ENCODE measurements at regions not wholly inside any gene's neighbourhood (a gene's known extent, or its start where the extent isn't known, plus 50 kb on each side); places are given as distances from the start of the nearest gene placed in this dataset.

- H3K27ac ChIP-seq = no peak overlapping the region
- no peak for TF ChIP-seq CTCF (conservative IDR thresholded peaks at IDR 0.05)
These were observed 201.2 kb upstream of the RPL38 start for GRCh38 chr17:74002241-74002640.

GRCh38 chr17:74004056-74004455 lies 199.4 kb upstream of the RPL38 start:
- TF ChIP-seq CTCF (conservative IDR thresholded peaks at IDR 0.05) = no peak
- H3K27ac ChIP-seq = no peak overlapping the region

- no peak overlapping the region for H3K27ac ChIP-seq
- no peak for TF ChIP-seq CTCF (conservative IDR thresholded peaks at IDR 0.05)
These were observed 197.7 kb upstream of the RPL38 start for GRCh38 chr17:74005790-74006189.

GRCh38 chr17:74006371-74006770 lies 197.1 kb upstream of the RPL38 start:
- TF ChIP-seq CTCF (conservative IDR thresholded peaks at IDR 0.05) = no peak
- H3K27ac ChIP-seq = no peak overlapping the region

- no peak; the same call in 1 of the 2 replicates for TF ChIP-seq CTCF (conservative IDR thresholded peaks at IDR 0.05)
- no peak overlapping the region for H3K27ac ChIP-seq
These were observed 195.3 kb upstream of the RPL38 start for GRCh38 chr17:74008196-74008595.

- TF ChIP-seq CTCF (conservative IDR thresholded peaks at IDR 0.05) = no peak
- no peak overlapping the region for H3K27ac ChIP-seq
These were observed 194.3 kb upstream of the RPL38 start for GRCh38 chr17:74009056-74009625.

- TF ChIP-seq CTCF (conservative IDR thresholded peaks at IDR 0.05) = no peak
- H3K27ac ChIP-seq = no peak overlapping the region
These were observed 192.6 kb upstream of the RPL38 start for GRCh38 chr17:74010903-74011302.
